GM12878 (cell line): ENCODE measurements at regions not wholly inside any gene's neighbourhood (a gene's known extent, or its start where the extent isn't known, plus 50 kb on each side); places are given as distances from the start of the nearest gene placed in this dataset.
A peak's percentile ranks its signal among the peaks of the same experiment; 100 is the strongest.

Experiments used
- ATAC-seq: fragments of 200-7000 bp; cut with Tn5 transposase; 3 replicates; pipeline ENCODE4 v1.9.1; 2020; ENCODE audit warnings: mild to moderate bottlenecking, moderate library complexity
- BruUV-seq: library from RNA; stranded (reverse); fragments of 400-500 nt; replicated peaks from 2 replicates; lab custom pipeline; 2021; lab: Mats Ljungman, UMichigan
- CTCF ChIA-PET: fragments of 300-600 bp; sonication (Branson Sonifier 250); formaldehyde crosslinking; extraction: SDS; loops from one replicate; lab custom pipeline; 2021; ENCODE audit warnings: inconsistent platforms; lab: Yijun Ruan, JAX
- POLR2A ChIA-PET: fragments of 350-600 bp; formaldehyde crosslinking; extraction: SDS; loops from one replicate; lab custom pipeline; 2021; ENCODE audit warnings: inconsistent platforms; lab: Charles Lee
- RAD21 ChIA-PET: fragments of 300-600 bp; sonication (Branson Sonifier 250); formaldehyde crosslinking; loops from one replicate; lab custom pipeline; 2023; ENCODE audit warnings: antibody characterized with exemption; ENCODE audit not compliant: unreplicated experiment; lab: Charles Lee
- SMC1A ChIA-PET: fragments of 300-600 bp; sonication (Branson Sonifier 250); formaldehyde crosslinking; loops from one replicate; lab custom pipeline; 2023; ENCODE audit not compliant: unreplicated experiment, uncharacterized antibody; lab: Charles Lee
- DNase-seq: peaks from one replicate; pipeline ENCODE4 v3.0.0-alpha.2; 2011; ENCODE audit warnings: low read depth, low spot score
- FAIRE-seq: peaks from 3 replicates; lab custom pipeline; 2011; peaks lifted over from hg19 to GRCh38; lab: Jason Lieb, UNC
- H2AFZ ChIP-seq: 2 replicates; pipeline ENCODE4 v1.6.0; 2011; ENCODE audit warnings: low read depth, low read length, control low read depth; ENCODE audit not compliant: control insufficient read depth
- H3K27ac ChIP-seq: 2 replicates; pipeline ENCODE4 v1.5.1; 2011; ENCODE audit warnings: control low read depth; ENCODE audit not compliant: control insufficient read depth, insufficient read depth
- H3K27me3 ChIP-seq, 2 experiments: replicated peaks in 1 of 2; 2 replicates each; pipeline versions ENCODE4 v1.6.0 to v1.6.1; 2011; ENCODE audit warnings: low read length in 1 of 2; ENCODE audit not compliant: control insufficient read depth in 2 of 2, insufficient read depth in 2 of 2
- H3K36me3 ChIP-seq, 2 experiments: 2 replicates each; pipeline ENCODE4 v1.5.1; 2011; ENCODE audit warnings: low read length in 1 of 2; ENCODE audit not compliant: control insufficient read depth in 2 of 2, insufficient read depth in 2 of 2
- H3K4me1 ChIP-seq: 2 replicates; pipeline ENCODE4 v1.6.1; 2011; ENCODE audit warnings: mild to moderate bottlenecking, low read length, moderate library complexity, mixed read lengths; ENCODE audit not compliant: control insufficient read depth, insufficient read depth
- H3K4me2 ChIP-seq: 2 replicates; pipeline ENCODE4 v1.6.0; 2011; ENCODE audit warnings: control low read depth; ENCODE audit not compliant: control insufficient read depth, insufficient read depth
- H3K4me3 ChIP-seq: fragments of 200-600 bp; sonication (generic); 2 replicates; pipeline ENCODE4 v1.5.1; 2016
- H3K79me2 ChIP-seq: 2 replicates; pipeline ENCODE4 v1.6.0; 2011; ENCODE audit warnings: low read length; ENCODE audit not compliant: control insufficient read depth, insufficient read depth
- H3K9ac ChIP-seq: 2 replicates; pipeline ENCODE4 v1.8.0; 2011; ENCODE audit warnings: low read length, control low read depth, mixed read lengths; ENCODE audit not compliant: control insufficient read depth, insufficient read depth
- H3K9me3 ChIP-seq: replicated peaks from 3 replicates; pipeline ENCODE4 v1.5.1; 2011; ENCODE audit warnings: mild to moderate bottlenecking, low read length; ENCODE audit not compliant: control insufficient read depth, insufficient read depth
- H4K20me1 ChIP-seq: 2 replicates; pipeline ENCODE4 v1.6.0; 2011; ENCODE audit not compliant: control insufficient read depth, insufficient read depth
- BCL11A ChIP-seq: IDR thresholded peaks from 2 replicates; pipeline ENCODE4 v1.6.1; 2011; ENCODE audit warnings: low read depth, low read length
- BHLHE40 ChIP-seq, 2 experiments: fragments of 450-650 bp in 1 of 2; IDR thresholded peaks; 2 replicates each; pipeline ENCODE4 v1.6.1; 2011 to 2017; ENCODE audit warnings: low read depth in 2 of 2, borderline replicate concordance in 1 of 2, improper control_type of control experiment in 1 of 2, low read length in 1 of 2, mild to moderate bottlenecking in 1 of 2
- BRCA1 ChIP-seq: IDR thresholded peaks from 2 replicates; pipeline ENCODE4 v1.6.1; 2011; ENCODE audit warnings: low read depth, low read length, improper control_type of control experiment
- CREB1 ChIP-seq: IDR thresholded peaks from 2 replicates; pipeline ENCODE4 v1.6.1; 2012; ENCODE audit warnings: low read depth, mild to moderate bottlenecking, inconsistent platforms
- ESRRA ChIP-seq: IDR thresholded peaks from 2 replicates; pipeline ENCODE4 v1.6.1; 2012; ENCODE audit warnings: mild to moderate bottlenecking, low read length, improper control_type of control experiment
- GABPA ChIP-seq: IDR thresholded peaks from 2 replicates; pipeline ENCODE4 v1.6.1; 2014; ENCODE audit warnings: antibody characterized with exemption, low read depth, mild to moderate bottlenecking, inconsistent platforms
- HCFC1 ChIP-seq: fragments of 150-350 bp; IDR thresholded peaks from 2 replicates; pipeline ENCODE4 v1.6.1; 2014; ENCODE audit warnings: low read length
- MEF2B ChIP-seq: fragments of 450-650 bp; IDR thresholded peaks from 2 replicates; pipeline ENCODE4 v1.6.1; 2018; ENCODE audit warnings: mild to moderate bottlenecking, moderate library complexity; ENCODE audit not compliant: partially characterized antibody, poor library complexity, severe bottlenecking
- PBX3 ChIP-seq: IDR thresholded peaks from 2 replicates; pipeline ENCODE4 v1.6.1; 2011; ENCODE audit warnings: mild to moderate bottlenecking, low read depth, low read length, moderate library complexity; ENCODE audit not compliant: insufficient replicate concordance
- REST ChIP-seq: IDR thresholded peaks from 2 replicates; pipeline ENCODE4 v1.6.1; 2012; ENCODE audit warnings: mild to moderate bottlenecking, low read depth, low read length
- WGBS: methylation state at CpG from one replicate; pipeline ENCODE4 v1.1.6; 2016; ENCODE audit warnings: low lambda C conversion rate; ENCODE audit not compliant: insufficient replicate concordance, insufficient coverage; ENCODE audit errors: missing lambda C conversion rate; 5-methylcytosine and 5-hydroxymethylcytosine counted together
- in situ Hi-C: fragments of 300-500 bp; cut with MboI; formaldehyde crosslinking; loops from 9 replicates; pipeline ENCODE4 v1.14.3; 2018; ENCODE audit warnings: mixed read lengths
- intact Hi-C: fragments of 100-400 bp; cut with micrococcal nuclease; formaldehyde crosslinking; loops from one replicate; pipeline ENCODE4 v1.14.2; 2022; ENCODE audit not compliant: unreplicated experiment

- WGBS: 18% methylated on average over 10 of the region's 10 CpGs
- no peaks in the 10 kb centered on the region for H3K36me3 ChIP-seq
- no peak overlapping the region for H3K27ac ChIP-seq
- intact Hi-C loops (no loop called here), in situ Hi-C loops (loop anchor here (25.0 kb wide), 1 partner anchor 175 kb away; the partner anchor contains the start of gene LINGO1)
- no peaks in the 10 kb centered on the region for H3K4me1 ChIP-seq
- ChIA-PET SMC1A (no interaction called here), CTCF (interaction anchor here (0.9 to 1.4 kb wide), 2 partner anchors 8 to 96 kb away, joined by 3 to 4 read pairs; no protein-coding TSS in a partner anchor), POLR2A (no interaction called here), RAD21 (interaction anchor here (1.5 kb wide), 1 partner anchor 21 kb away, joined by 3 read pairs; no protein-coding TSS in a partner anchor)
- peaks cover 0 to 4% of the 10 kb centered on the region in 2 experiments; a peak in 3 of 4 replicates for H3K27me3 ChIP-seq
- no peaks in the 10 kb centered on the region for H3K79me2 ChIP-seq
- no peak for FAIRE-seq
- H3K9me3 ChIP-seq: no peaks in the 10 kb centered on the region
- no peak for TF ChIP-seq HCFC1
- no peak for TF ChIP-seq BCL11A
- TF ChIP-seq PBX3: no peak
- TF ChIP-seq GABPA: no peak
- TF ChIP-seq BRCA1: no peak
- TF ChIP-seq MEF2B: peak; percentile 31
- no peak for DNase-seq
- no peaks in the 10 kb centered on the region for H4K20me1 ChIP-seq
- no peak overlapping the region for H3K4me2 ChIP-seq
- peak; percentile 63 for ATAC-seq
- no peak overlapping the region for H3K9ac ChIP-seq
- no TSS peak for BruUV-seq
- no peak overlapping the region for H2AFZ ChIP-seq
- H3K4me3 ChIP-seq: no peak overlapping the region
Observed at GRCh38 chr15:77812664-77813063, 180.0 kb upstream of the LINGO1 start.

DNA sequence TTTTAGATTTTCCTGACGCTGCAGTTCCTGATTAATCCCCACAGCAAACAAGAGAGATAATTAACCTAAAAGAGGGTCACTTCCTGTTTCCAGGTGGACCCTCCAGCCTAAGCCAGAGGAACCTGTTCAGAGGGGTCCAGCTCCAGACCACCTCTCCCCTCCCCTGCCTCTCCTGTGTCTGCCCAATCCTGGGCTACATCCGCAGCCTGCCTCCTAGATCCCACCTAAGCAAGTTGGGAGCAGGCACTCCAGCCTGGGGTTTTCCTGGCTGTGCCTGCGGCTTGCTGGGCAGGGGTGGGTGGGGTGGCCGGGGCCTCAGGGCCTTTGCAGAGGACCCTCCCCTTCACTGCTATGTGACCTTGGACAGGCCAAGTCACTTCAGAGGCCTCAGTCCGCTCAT lies 178.6 kb upstream of the LINGO1 start:
- H3K27me3 ChIP-seq: peaks cover 0 to 6% of the 10 kb centered on the region in 2 experiments; a peak in 2 of 4 replicates
- SMC1A ChIA-PET: no interaction called here

More for the DNA sequence above, 178.6 kb upstream of the LINGO1 start:
- Histone ChIP-seq H3K9me3 (no peaks in the 10 kb centered on the region), H3K27ac (no peak overlapping the region), H3K36me3 (no peaks in the 10 kb centered on the region), H3K4me3 (no peak overlapping the region), H4K20me1 (no peaks in the 10 kb centered on the region), H3K9ac (no peak overlapping the region), H3K79me2 (no peaks in the 10 kb centered on the region), H3K4me2 (no peak overlapping the region), H3K4me1 (no peaks in the 10 kb centered on the region), H2AFZ (no peak overlapping the region)
- DNase-seq: no peak
- POLR2A ChIA-PET: no interaction called here
- in situ Hi-C loops: loop anchor here (25.0 kb wide), 1 partner anchor 174 kb away; the partner anchor contains the start of gene LINGO1
- WGBS: 42% methylated on average over 5 of the region's 5 CpGs
- BruUV-seq: no TSS peak
- CTCF ChIA-PET: no interaction called here
- no peak for FAIRE-seq
- intact Hi-C loops: no loop called here
- RAD21 ChIA-PET: no interaction called here
- TF ChIP-seq BHLHE40 (IDR thresholded peaks at IDR 0.05; ENCODE audit: borderline replicate concordance in 1 of 2, low read depth in 2 of 2, low read length in 1 of 2): no peak
- no peak for TF ChIP-seq REST
- no peak for TF ChIP-seq CREB1
- TF ChIP-seq ESRRA: no peak
- ATAC-seq: no peak
